Thoracic aorta (tissue), 2 donors: ENCODE measurements at regions not wholly inside any gene's neighbourhood (a gene's known extent, or its start where the extent isn't known, plus 50 kb on each side); places are given as distances from the start of the nearest gene placed in this dataset.
A peak's percentile ranks its signal among the peaks of the same experiment; 100 is the strongest.

Source experiments
- ATAC-seq: fragments of 150-250 bp; one replicate; pipeline ENCODE4 v1.8.0; 2017; ENCODE audit warnings: low read depth; ENCODE audit not compliant: insufficient number of reproducible peaks, low FRiP score
- DNase-seq: peaks from one replicate; pipeline ENCODE4 v3.0.0-alpha.2; 2020; ENCODE audit warnings: low spot score
- H3K27ac ChIP-seq, 2 donors: fragments of 200-600 bp; sonication (generic); 1 replicate in 1 of 2; 2 replicates in 1 of 2; pipeline ENCODE4 v1.5.1; 2016; ENCODE audit warnings: mild to moderate bottlenecking in 2 of 2, moderate library complexity in 2 of 2
- H3K27me3 ChIP-seq: fragments of 200-600 bp; sonication (generic); replicated peaks from 2 replicates; pipeline ENCODE4 v1.6.0; 2016; ENCODE audit warnings: mild to moderate bottlenecking; ENCODE audit not compliant: insufficient read depth
- H3K36me3 ChIP-seq: fragments of 200-600 bp; sonication (generic); one replicate; pipeline ENCODE4 v1.5.1; 2016
- H3K4me1 ChIP-seq, 2 donors: fragments of 200-600 bp; sonication (generic); 1 replicate in 1 of 2; 2 replicates in 1 of 2; pipeline versions ENCODE4 v1.5.1 to v1.6.0; 2016; ENCODE audit warnings: low read depth in 2 of 2, mild to moderate bottlenecking in 1 of 2; ENCODE audit not compliant: control insufficient read depth in 1 of 2
- H3K4me3 ChIP-seq: fragments of 200-600 bp; sonication (generic); 2 replicates; pipeline ENCODE4 v1.5.1; 2016; ENCODE audit warnings: mild to moderate bottlenecking
- H3K9me3 ChIP-seq: fragments of 200-600 bp; sonication (generic); 2 replicates; pipeline ENCODE4 v1.5.1; 2016
- TF ChIP-seq, protein P1 (sequence below): fragments of 200-600 bp; sonication (generic); IDR thresholded peaks from one replicate; pipeline ENCODE4 v1.5.1; 2019; ENCODE audit warnings: antibody characterized with exemption

DNA sequence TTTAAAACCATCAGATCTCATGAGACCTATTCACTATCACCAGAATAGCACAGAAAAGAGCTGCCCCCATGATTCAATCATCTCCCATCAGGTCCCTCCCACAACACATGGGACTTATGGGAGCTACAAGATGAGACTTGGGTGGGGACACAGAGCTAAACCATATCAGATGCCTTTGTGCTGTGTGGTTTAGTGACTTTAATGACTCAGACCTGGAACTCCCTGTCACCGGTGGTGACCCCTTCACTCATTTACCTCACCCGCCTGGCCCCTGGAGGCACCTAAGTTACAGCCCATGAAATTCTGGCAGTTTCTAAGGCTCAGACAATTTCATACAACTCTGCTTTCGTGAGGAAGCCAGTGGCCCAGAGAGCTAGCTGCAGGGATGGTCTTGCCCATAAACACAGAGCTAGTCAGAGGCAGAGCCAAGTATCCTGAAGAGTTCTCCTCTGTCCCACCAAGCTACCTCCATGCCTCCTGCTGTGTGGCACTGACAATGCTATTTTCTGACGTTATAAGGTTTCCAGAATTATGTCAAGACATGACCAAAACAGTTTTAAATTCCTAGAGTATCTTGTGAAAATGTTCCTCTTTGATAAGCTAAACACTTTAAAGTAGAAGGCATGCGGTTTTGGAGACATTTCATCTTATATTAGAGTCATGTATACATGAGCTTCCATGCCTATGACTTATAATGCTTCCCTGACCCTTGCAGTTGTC lies 231.1 kb upstream of the IL12A start:
- no peak for DNase-seq
- Histone ChIP-seq H3K4me1 (peaks cover 7 to 19% of the 10 kb centered on the region in 2 donors), H3K4me3 (no peak overlapping the region), H3K36me3 (no peaks in the 10 kb centered on the region), H3K27me3 (no peaks in the 10 kb centered on the region), H3K27ac (no peak overlapping the region), H3K9me3 (no peaks in the 10 kb centered on the region)
- TF ChIP-seq, protein P1, sequence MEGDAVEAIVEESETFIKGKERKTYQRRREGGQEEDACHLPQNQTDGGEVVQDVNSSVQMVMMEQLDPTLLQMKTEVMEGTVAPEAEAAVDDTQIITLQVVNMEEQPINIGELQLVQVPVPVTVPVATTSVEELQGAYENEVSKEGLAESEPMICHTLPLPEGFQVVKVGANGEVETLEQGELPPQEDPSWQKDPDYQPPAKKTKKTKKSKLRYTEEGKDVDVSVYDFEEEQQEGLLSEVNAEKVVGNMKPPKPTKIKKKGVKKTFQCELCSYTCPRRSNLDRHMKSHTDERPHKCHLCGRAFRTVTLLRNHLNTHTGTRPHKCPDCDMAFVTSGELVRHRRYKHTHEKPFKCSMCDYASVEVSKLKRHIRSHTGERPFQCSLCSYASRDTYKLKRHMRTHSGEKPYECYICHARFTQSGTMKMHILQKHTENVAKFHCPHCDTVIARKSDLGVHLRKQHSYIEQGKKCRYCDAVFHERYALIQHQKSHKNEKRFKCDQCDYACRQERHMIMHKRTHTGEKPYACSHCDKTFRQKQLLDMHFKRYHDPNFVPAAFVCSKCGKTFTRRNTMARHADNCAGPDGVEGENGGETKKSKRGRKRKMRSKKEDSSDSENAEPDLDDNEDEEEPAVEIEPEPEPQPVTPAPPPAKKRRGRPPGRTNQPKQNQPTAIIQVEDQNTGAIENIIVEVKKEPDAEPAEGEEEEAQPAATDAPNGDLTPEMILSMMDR, result no peak
- no peak for ATAC-seq

- Histone ChIP-seq H3K9me3 (no peaks in the 10 kb centered on the region), H3K27ac (no peak overlapping the region), H3K27me3 (no peaks in the 10 kb centered on the region), H3K4me3 (no peak overlapping the region), H3K4me1 (peaks cover 10 to 24% of the 10 kb centered on the region in 2 donors), H3K36me3 (no peaks in the 10 kb centered on the region)
- no peak for DNase-seq
- TF ChIP-seq, protein P1, result no peak
- no peak for ATAC-seq
Measured at GRCh38 chr3:159760046-159760445, 228.6 kb upstream of the IL12A start.

- ATAC-seq (no peak), DNase-seq (no peak)
- TF ChIP-seq, protein P1, result no peak
- Histone ChIP-seq H3K36me3 (no peaks in the 10 kb centered on the region), H3K4me1 (peaks cover 10 to 24% of the 10 kb centered on the region in 2 donors), H3K27me3 (no peaks in the 10 kb centered on the region), H3K9me3 (no peaks in the 10 kb centered on the region), H3K27ac (peak overlapping the region; percentile 99), H3K4me3 (no peak overlapping the region)
Measured at GRCh38 chr3:159761369-159761768, 227.3 kb upstream of the IL12A start.

- TF ChIP-seq, protein P1, result no peak
- H3K9me3 ChIP-seq, result no peaks in the 10 kb centered on the region
- ATAC-seq (no peak), DNase-seq (no peak)
- no peaks in the 10 kb centered on the region for H3K36me3 ChIP-seq
- H3K27ac ChIP-seq, result peak overlapping the region; percentile 99
- peak overlapping the region; percentile 91 for H3K4me3 ChIP-seq
- H3K27me3 ChIP-seq, result no peaks in the 10 kb centered on the region
- H3K4me1 ChIP-seq, result peaks cover 10 to 29% of the 10 kb centered on the region in 2 donors
Measured at GRCh38 chr3:159761848-159762635, 226.6 kb upstream of the IL12A start.

GRCh38 chr3:159763011-159763601 lies 225.5 kb upstream of the IL12A start:
- peak; percentile 44 for ATAC-seq
- H3K27ac ChIP-seq, result peak overlapping the region; percentile 99
- TF ChIP-seq, protein P1, result no peak
- no peaks in the 10 kb centered on the region for H3K27me3 ChIP-seq
- no peaks in the 10 kb centered on the region for H3K9me3 ChIP-seq
- H3K4me3 ChIP-seq, result peak overlapping the region; percentile 91
- peaks cover 10 to 38% of the 10 kb centered on the region in 2 donors for H3K4me1 ChIP-seq
- DNase-seq, result peak; percentile 59
- H3K36me3 ChIP-seq, result no peaks in the 10 kb centered on the region
